22Rv1 (cell line): ENCODE measurements at regions not wholly inside any gene's neighbourhood (a gene's known extent, or its start where the extent isn't known, plus 50 kb on each side); places are given as distances from the start of the nearest gene placed in this dataset.

Experiments
- CTCF ChIP-seq: fragments of 450-650 bp; IDR thresholded peaks from 2 replicates; pipeline ENCODE4 v1.5.1; 2017; ENCODE audit warnings: mild to moderate bottlenecking
- ZFX ChIP-seq: fragments of 450-650 bp; IDR thresholded peaks from 2 replicates; pipeline ENCODE4 v1.6.1; 2017; ENCODE audit warnings: antibody characterized with exemption, borderline replicate concordance

- TF ChIP-seq CTCF (no peak), ZFX (no peak)
Measured at GRCh38 chr20:43372051-43372450, 85.6 kb upstream of the SRSF6 start.
